SK-N-SH (cell line): ENCODE measurements at regions not wholly inside any gene's neighbourhood (a gene's known extent, or its start where the extent isn't known, plus 50 kb on each side); places are given as distances from the start of the nearest gene placed in this dataset.

Source experiments
- CTCF ChIA-PET: fragments of 300-600, 350-600 bp; formaldehyde crosslinking; extraction: SDS; loops from one replicate; lab custom pipeline; 2021; lab: Yijun Ruan, JAX
- POLR2A ChIA-PET: fragments of 350-600 bp; sonication (Branson Sonifier 250); formaldehyde crosslinking; extraction: SDS; loops from one replicate; lab custom pipeline; 2020; ENCODE audit warnings: antibody characterized with exemption, inconsistent platforms; lab: Yijun Ruan, JAX
- DNase-seq: peaks from one replicate; pipeline ENCODE4 v3.0.0; 2012
- H2AFZ ChIP-seq: fragments of 200-600 bp; sonication (generic); 2 replicates; pipeline ENCODE4 v1.8.1; 2016; ENCODE audit warnings: antibody characterized with exemption, mild to moderate bottlenecking, low read depth
- H3F3A ChIP-seq: fragments of 200-600 bp; sonication (generic); replicated peaks from 2 replicates; pipeline ENCODE3; 2016; ENCODE audit warnings: antibody characterized with exemption, mild to moderate bottlenecking; ENCODE audit not compliant: insufficient read depth
- H3K27ac ChIP-seq, 2 experiments: fragments of 200-500 bp in 1 of 2; fragments of 200-600 bp in 1 of 2; sonication (Bioruptor generic) in 1 of 2; sonication (generic), shearing (Covaris generic) in 1 of 2; 2 replicates each; pipeline versions ENCODE4 v1.5.1 to v1.6.1; 2014 to 2016; ENCODE audit warnings: low read depth in 2 of 2, inconsistent platforms in 1 of 2, low read length in 1 of 2, mild to moderate bottlenecking in 1 of 2, mixed read lengths in 1 of 2
- H3K27me3 ChIP-seq: fragments of 200-600 bp; sonication (generic), shearing (Covaris generic); 2 replicates; pipeline ENCODE4 v1.6.1; 2016; ENCODE audit warnings: mixed run types; ENCODE audit not compliant: insufficient read depth
- H3K36me3 ChIP-seq, 2 experiments: fragments of 200-500 bp in 1 of 2; fragments of 200-600 bp in 1 of 2; sonication (Bioruptor generic) in 1 of 2; sonication (generic) in 1 of 2; replicated peaks in 1 of 2; 2 replicates each; pipeline versions ENCODE3 to v1.5.1; 2014 to 2016; ENCODE audit warnings: low read length in 1 of 2, mild to moderate bottlenecking in 1 of 2; ENCODE audit not compliant: insufficient read depth in 2 of 2, control insufficient read depth in 1 of 2
- H3K4me1 ChIP-seq, 2 experiments: fragments of 200-500 bp in 1 of 2; fragments of 200-600 bp in 1 of 2; sonication (Bioruptor generic) in 1 of 2; sonication (generic), shearing (Covaris generic) in 1 of 2; 2 replicates each; pipeline versions ENCODE4 v1.5.1 to v1.6.1; 2014 to 2016; ENCODE audit warnings: low read depth in 1 of 2, low read length in 1 of 2, mixed run types in 1 of 2; ENCODE audit not compliant: insufficient read depth in 2 of 2, control insufficient read depth in 1 of 2
- H3K4me2 ChIP-seq: fragments of 200-600 bp; sonication (generic), shearing (Covaris generic); 2 replicates; pipeline ENCODE4 v1.6.1; 2017; ENCODE audit warnings: mixed run types
- H3K4me3 ChIP-seq, 2 experiments: fragments of 200-500 bp in 1 of 2; fragments of 200-600 bp in 1 of 2; sonication (Bioruptor generic) in 1 of 2; sonication (generic), shearing (Covaris generic) in 1 of 2; 2 replicates each; pipeline versions ENCODE4 v1.5.1 to v1.8.1; 2014 to 2016; ENCODE audit warnings: low read depth in 2 of 2, inconsistent platforms in 1 of 2, low read length in 1 of 2, mild to moderate bottlenecking in 1 of 2, mixed read lengths in 1 of 2, moderate library complexity in 1 of 2
- H3K79me2 ChIP-seq: fragments of 200-600 bp; sonication (generic); 2 replicates; pipeline ENCODE4 v1.8.1; 2017; ENCODE audit warnings: mild to moderate bottlenecking; ENCODE audit not compliant: insufficient read depth
- H3K9ac ChIP-seq: fragments of 200-600 bp; sonication (generic); 2 replicates; pipeline ENCODE4 v1.6.1; 2017; ENCODE audit warnings: mixed run types
- H3K9me2 ChIP-seq: fragments of 200-600 bp; sonication (generic); 2 replicates; pipeline ENCODE4 v1.6.1; 2017; ENCODE audit warnings: mixed run types
- H3K9me3 ChIP-seq: fragments of 200-600 bp; sonication (generic); 2 replicates; pipeline ENCODE4 v1.6.1; 2017; ENCODE audit warnings: mixed run types, mild to moderate bottlenecking, moderate library complexity
- H4K20me1 ChIP-seq: fragments of 200-600 bp; sonication (generic); 2 replicates; pipeline ENCODE4 v1.6.1; 2017; ENCODE audit warnings: mild to moderate bottlenecking, mixed run types; ENCODE audit not compliant: insufficient read depth
- CHD2 ChIP-seq: fragments of 150-350 bp; IDR thresholded peaks from 2 replicates; pipeline ENCODE4 v1.6.1; 2018; ENCODE audit warnings: low read length; ENCODE audit not compliant: partially characterized antibody
- CTCF ChIP-seq: fragments of 200-600 bp; sonication (generic); IDR thresholded peaks from 2 replicates; pipeline ENCODE4 v1.6.1; 2017; ENCODE audit warnings: antibody characterized with exemption, mild to moderate bottlenecking, moderate library complexity
- EP300 ChIP-seq, 2 experiments: IDR thresholded peaks; 2 replicates each; pipeline versions ENCODE4 v1.4.0 to v1.6.1; 2012; ENCODE audit warnings: borderline replicate concordance in 1 of 2, low read depth in 1 of 2, low read length in 1 of 2
- EZH2phosphoT487 ChIP-seq: fragments of 200-600 bp; sonication (generic); IDR thresholded peaks from 2 replicates; pipeline ENCODE4 v1.6.1; 2017; ENCODE audit warnings: low read depth, mixed run types, mild to moderate bottlenecking, antibody characterized with exemption, moderate library complexity, borderline replicate concordance
- FOSL2 ChIP-seq: IDR thresholded peaks from 2 replicates; pipeline ENCODE4 v1.4.0; 2012; ENCODE audit warnings: low read depth, mild to moderate bottlenecking, moderate library complexity, borderline replicate concordance
- FOXM1 ChIP-seq: IDR thresholded peaks from 2 replicates; pipeline ENCODE4 v1.4.0; 2012; ENCODE audit warnings: low read depth, mild to moderate bottlenecking
- TAF1 ChIP-seq: IDR thresholded peaks from 2 replicates; pipeline ENCODE4 v1.6.1; 2012; ENCODE audit warnings: low read depth, mild to moderate bottlenecking, low read length, moderate library complexity, borderline replicate concordance
- TCF12 ChIP-seq: IDR thresholded peaks from 2 replicates; pipeline ENCODE4 v1.4.0; 2012
- TEAD4 ChIP-seq: IDR thresholded peaks from 2 replicates; pipeline ENCODE4 v1.4.0; 2012; ENCODE audit warnings: mild to moderate bottlenecking, borderline replicate concordance; ENCODE audit not compliant: insufficient read depth
- USF1 ChIP-seq: IDR thresholded peaks from 2 replicates; pipeline ENCODE4 v1.4.0; 2012; ENCODE audit warnings: low read depth, borderline replicate concordance
- USF2 ChIP-seq: fragments of 150-350 bp; IDR thresholded peaks from 2 replicates; pipeline ENCODE4 v1.6.1; 2017; ENCODE audit warnings: antibody characterized with exemption, low read length, low read depth, borderline replicate concordance
- WGBS: methylation state at CpG from one replicate; pipeline ENCODE4 v1.1.6; 2017; ENCODE audit warnings: low lambda C conversion rate; 5-methylcytosine and 5-hydroxymethylcytosine counted together

GRCh38 chr2:39920307-39920801 is 141.3 kb upstream of the THUMPD2 start (continued):
- no peak for TF ChIP-seq FOSL2

- TF ChIP-seq USF1 = no peak
- no peak for TF ChIP-seq FOXM1
- TF ChIP-seq TCF12 = no peak
- no peak for TF ChIP-seq EZH2phosphoT487
- no peak for TF ChIP-seq TAF1
- no peak for TF ChIP-seq USF2
- TF ChIP-seq CHD2 = no peak
- TF ChIP-seq EP300 (IDR thresholded peaks at IDR 0.05; ENCODE audit: borderline replicate concordance in 1 of 2, low read depth in 1 of 2, low read length in 1 of 2) = no peak
- TF ChIP-seq CTCF = no peak
- TF ChIP-seq TEAD4 = no peak
- WGBS = 70% methylated on average over 5 of the region's 5 CpGs
- ChIA-PET CTCF (interaction anchor here (2.8 kb wide), 1 partner anchor 1779 kb away, joined by 10 read pairs; no protein-coding TSS in a partner anchor), POLR2A (interaction anchor here (0.7 kb wide), 1 partner anchor 247 kb away, joined by 3 read pairs; no protein-coding TSS in a partner anchor)
- Histone ChIP-seq H3K4me2 (no peak overlapping the region), H3K9me2 (no peaks in the 10 kb centered on the region), H3K36me3 (no peaks in the 10 kb centered on the region), H3K79me2 (no peaks in the 10 kb centered on the region), H2AFZ (no peak overlapping the region), H3K4me3 (no peak overlapping the region), H3K27ac (no peak overlapping the region), H4K20me1 (no peaks in the 10 kb centered on the region), H3K9ac (no peak overlapping the region), H3F3A (no peaks in the 10 kb centered on the region), H3K9me3 (no peaks in the 10 kb centered on the region), H3K4me1 (no peaks in the 10 kb centered on the region; a peak in 1 of 4 replicates), H3K27me3 (no peaks in the 10 kb centered on the region)
- no peak for DNase-seq
These were observed 140.7 kb upstream of the THUMPD2 start for GRCh38 chr2:39919511-39920306.
